ENCODE measurements at regions not wholly inside any gene's neighbourhood (a gene's known extent, or its start where the extent isn't known, plus 50 kb on each side); places are given as distances from the start of the nearest gene placed in this dataset.

- RAD21 ChIA-PET (ENCODE audit: unreplicated experiment) = no interaction called here
- POLR2A ChIA-PET = no interaction called here
- intact Hi-C loops (cut with micrococcal nuclease; ENCODE audit: unreplicated experiment) (no loop called here), in situ Hi-C loops (cut with MboI) (no loop called here)
- SMC1A ChIA-PET (ENCODE audit: uncharacterized antibody, unreplicated experiment) = interaction anchor here (0.6 to 0.8 kb wide), 2 partner anchors 25 to 79 kb away, joined by 3 read pairs; no protein-coding TSS in a partner anchor
- Histone ChIP-seq H2AFZ (ENCODE audit: control insufficient read depth, low read depth, low read length) (no peak overlapping the region), H3K9ac (ENCODE audit: control insufficient read depth, insufficient read depth, low read length) (no peak overlapping the region), H3K4me2 (ENCODE audit: control insufficient read depth, insufficient read depth) (no peak overlapping the region), H3K36me3 (ENCODE audit: control insufficient read depth in 2 of 2, insufficient read depth in 2 of 2, low read length in 1 of 2) (no peaks in the 10 kb centered on the region), H3K4me1 (ENCODE audit: control insufficient read depth, insufficient read depth, low read length) (no peaks in the 10 kb centered on the region), H3K27me3 (replicated peaks in 1 of 2; ENCODE audit: control insufficient read depth in 2 of 2, insufficient read depth in 2 of 2, low read length in 1 of 2) (no peaks in the 10 kb centered on the region), H3K4me3 (no peak overlapping the region), H3K9me3 (replicated peaks; ENCODE audit: control insufficient read depth, insufficient read depth, low read length) (no peaks in the 10 kb centered on the region), H3K27ac (ENCODE audit: control insufficient read depth, insufficient read depth) (no peak overlapping the region), H4K20me1 (ENCODE audit: control insufficient read depth, insufficient read depth) (no peaks in the 10 kb centered on the region), H3K79me2 (ENCODE audit: control insufficient read depth, insufficient read depth, low read length) (no peaks in the 10 kb centered on the region)
- BruUV-seq (replicated peaks) = no TSS peak
- TF ChIP-seq HCFC1 (IDR thresholded peaks at IDR 0.05; ENCODE audit: low read length) = no peak
- TF ChIP-seq ATF3 (IDR thresholded peaks at IDR 0.05; ENCODE audit: borderline replicate concordance, extremely low read depth, low read depth, low read length) = no peak
- no peak for TF ChIP-seq CEBPZ (IDR thresholded peaks at IDR 0.05; ENCODE audit: low read depth, low read length)
- TF ChIP-seq JUNB (IDR thresholded peaks at IDR 0.05) = no peak
- no peak for TF ChIP-seq CREB1 (IDR thresholded peaks at IDR 0.05; ENCODE audit: low read depth)
- no peak for TF ChIP-seq ZBED1 (IDR thresholded peaks at IDR 0.05; ENCODE audit: borderline replicate concordance)
- no peak for TF ChIP-seq CHD1 (IDR thresholded peaks at IDR 0.05; ENCODE audit: low read depth, low read length)
- TF ChIP-seq CEBPB (IDR thresholded peaks at IDR 0.05; ENCODE audit: borderline replicate concordance in 1 of 2, low read depth in 2 of 2, low read length in 2 of 2) = no peak
- no peak for TF ChIP-seq ZNF687 (IDR thresholded peaks at IDR 0.05)
- no peak for FAIRE-seq
- ATAC-seq = no peak
- DNase-seq (ENCODE audit: low read depth, low spot score) = no peak
- 0% methylated on average over 3 of the region's 3 CpGs for WGBS (ENCODE audit: insufficient coverage, insufficient replicate concordance, low lambda C conversion rate, missing lambda C conversion rate)
- CTCF ChIA-PET = no interaction called here
These were observed 77.8 kb downstream of the BAMBI start for GRCh38 chr10:28754930-28755718.

All from GM12878 (cell line).